ENCODE measurements at regions not wholly inside any gene's neighbourhood (a gene's known extent, or its start where the extent isn't known, plus 50 kb on each side); places are given as distances from the start of the nearest gene placed in this dataset.

- DNase-seq (ENCODE audit: low spot score) (no peak), ATAC-seq (no peak)
- no peaks in the 10 kb centered on the region for H3K36me3 ChIP-seq (ENCODE audit: insufficient read depth)
- H3K9me3 Mint-ChIP-seq, result no peaks in the 10 kb centered on the region
- no peaks in the 10 kb centered on the region for H3K79me2 ChIP-seq (replicated peaks; ENCODE audit: insufficient read depth)
- no peaks in the 10 kb centered on the region for H3K4me1 ChIP-seq (ENCODE audit: insufficient read depth)
- no peak overlapping the region for H3K4me2 ChIP-seq
- no peaks in the 10 kb centered on the region for H3K36me3 Mint-ChIP-seq (ENCODE audit: low read depth)
- H4K20me1 ChIP-seq (replicated peaks; ENCODE audit: insufficient read depth), result no peaks in the 10 kb centered on the region
- H3K27ac Mint-ChIP-seq, result no peak overlapping the region
- no peaks in the 10 kb centered on the region for H3K27me3 ChIP-seq (ENCODE audit: insufficient read depth)
- no peaks in the 10 kb centered on the region for H3K9me2 ChIP-seq (ENCODE audit: insufficient read depth)
- H3K27ac ChIP-seq (ENCODE audit: low read depth), result no peak overlapping the region
- H2AFZ ChIP-seq, result no peak overlapping the region
- no peaks in the 10 kb centered on the region for H3K4me1 Mint-ChIP-seq
- no peaks in the 10 kb centered on the region for H3F3A ChIP-seq (replicated peaks; ENCODE audit: low read depth)
- no peaks in the 10 kb centered on the region for H3K27me3 Mint-ChIP-seq (ENCODE audit: insufficient read depth, low read depth, poor library complexity)
- no peak for TF ChIP-seq REST (IDR thresholded peaks at IDR 0.05; ENCODE audit: unreplicated experiment)
- no peak for TF ChIP-seq NANOG (IDR thresholded peaks at IDR 0.05; ENCODE audit: borderline replicate concordance)
- no peak for TF ChIP-seq CTCF (conservative IDR thresholded peaks at IDR 0.05; ENCODE audit: low read depth in 2 of 2)
- no peak for TF ChIP-seq EZH2phosphoT487 (IDR thresholded peaks at IDR 0.05; ENCODE audit: unreplicated experiment)
- TF ChIP-seq POLR2AphosphoS5 (IDR thresholded peaks at IDR 0.05; ENCODE audit: low read depth), result no peak
- no peak for TF ChIP-seq ETS1 (IDR thresholded peaks at IDR 0.05)
- TF ChIP-seq CREB1 (CRISPR knock-in tag; IDR thresholded peaks at IDR 0.05; ENCODE audit: low read depth), result no peak
- TF ChIP-seq ZNF114 (CRISPR knock-in tag; IDR thresholded peaks at IDR 0.05), result no peak
- no peak for TF ChIP-seq STAT1 (IDR thresholded peaks at IDR 0.05; ENCODE audit: unreplicated experiment)
- TF ChIP-seq JUNB (IDR thresholded peaks at IDR 0.05; ENCODE audit: unreplicated experiment), result no peak
- TF ChIP-seq, protein P1, sequence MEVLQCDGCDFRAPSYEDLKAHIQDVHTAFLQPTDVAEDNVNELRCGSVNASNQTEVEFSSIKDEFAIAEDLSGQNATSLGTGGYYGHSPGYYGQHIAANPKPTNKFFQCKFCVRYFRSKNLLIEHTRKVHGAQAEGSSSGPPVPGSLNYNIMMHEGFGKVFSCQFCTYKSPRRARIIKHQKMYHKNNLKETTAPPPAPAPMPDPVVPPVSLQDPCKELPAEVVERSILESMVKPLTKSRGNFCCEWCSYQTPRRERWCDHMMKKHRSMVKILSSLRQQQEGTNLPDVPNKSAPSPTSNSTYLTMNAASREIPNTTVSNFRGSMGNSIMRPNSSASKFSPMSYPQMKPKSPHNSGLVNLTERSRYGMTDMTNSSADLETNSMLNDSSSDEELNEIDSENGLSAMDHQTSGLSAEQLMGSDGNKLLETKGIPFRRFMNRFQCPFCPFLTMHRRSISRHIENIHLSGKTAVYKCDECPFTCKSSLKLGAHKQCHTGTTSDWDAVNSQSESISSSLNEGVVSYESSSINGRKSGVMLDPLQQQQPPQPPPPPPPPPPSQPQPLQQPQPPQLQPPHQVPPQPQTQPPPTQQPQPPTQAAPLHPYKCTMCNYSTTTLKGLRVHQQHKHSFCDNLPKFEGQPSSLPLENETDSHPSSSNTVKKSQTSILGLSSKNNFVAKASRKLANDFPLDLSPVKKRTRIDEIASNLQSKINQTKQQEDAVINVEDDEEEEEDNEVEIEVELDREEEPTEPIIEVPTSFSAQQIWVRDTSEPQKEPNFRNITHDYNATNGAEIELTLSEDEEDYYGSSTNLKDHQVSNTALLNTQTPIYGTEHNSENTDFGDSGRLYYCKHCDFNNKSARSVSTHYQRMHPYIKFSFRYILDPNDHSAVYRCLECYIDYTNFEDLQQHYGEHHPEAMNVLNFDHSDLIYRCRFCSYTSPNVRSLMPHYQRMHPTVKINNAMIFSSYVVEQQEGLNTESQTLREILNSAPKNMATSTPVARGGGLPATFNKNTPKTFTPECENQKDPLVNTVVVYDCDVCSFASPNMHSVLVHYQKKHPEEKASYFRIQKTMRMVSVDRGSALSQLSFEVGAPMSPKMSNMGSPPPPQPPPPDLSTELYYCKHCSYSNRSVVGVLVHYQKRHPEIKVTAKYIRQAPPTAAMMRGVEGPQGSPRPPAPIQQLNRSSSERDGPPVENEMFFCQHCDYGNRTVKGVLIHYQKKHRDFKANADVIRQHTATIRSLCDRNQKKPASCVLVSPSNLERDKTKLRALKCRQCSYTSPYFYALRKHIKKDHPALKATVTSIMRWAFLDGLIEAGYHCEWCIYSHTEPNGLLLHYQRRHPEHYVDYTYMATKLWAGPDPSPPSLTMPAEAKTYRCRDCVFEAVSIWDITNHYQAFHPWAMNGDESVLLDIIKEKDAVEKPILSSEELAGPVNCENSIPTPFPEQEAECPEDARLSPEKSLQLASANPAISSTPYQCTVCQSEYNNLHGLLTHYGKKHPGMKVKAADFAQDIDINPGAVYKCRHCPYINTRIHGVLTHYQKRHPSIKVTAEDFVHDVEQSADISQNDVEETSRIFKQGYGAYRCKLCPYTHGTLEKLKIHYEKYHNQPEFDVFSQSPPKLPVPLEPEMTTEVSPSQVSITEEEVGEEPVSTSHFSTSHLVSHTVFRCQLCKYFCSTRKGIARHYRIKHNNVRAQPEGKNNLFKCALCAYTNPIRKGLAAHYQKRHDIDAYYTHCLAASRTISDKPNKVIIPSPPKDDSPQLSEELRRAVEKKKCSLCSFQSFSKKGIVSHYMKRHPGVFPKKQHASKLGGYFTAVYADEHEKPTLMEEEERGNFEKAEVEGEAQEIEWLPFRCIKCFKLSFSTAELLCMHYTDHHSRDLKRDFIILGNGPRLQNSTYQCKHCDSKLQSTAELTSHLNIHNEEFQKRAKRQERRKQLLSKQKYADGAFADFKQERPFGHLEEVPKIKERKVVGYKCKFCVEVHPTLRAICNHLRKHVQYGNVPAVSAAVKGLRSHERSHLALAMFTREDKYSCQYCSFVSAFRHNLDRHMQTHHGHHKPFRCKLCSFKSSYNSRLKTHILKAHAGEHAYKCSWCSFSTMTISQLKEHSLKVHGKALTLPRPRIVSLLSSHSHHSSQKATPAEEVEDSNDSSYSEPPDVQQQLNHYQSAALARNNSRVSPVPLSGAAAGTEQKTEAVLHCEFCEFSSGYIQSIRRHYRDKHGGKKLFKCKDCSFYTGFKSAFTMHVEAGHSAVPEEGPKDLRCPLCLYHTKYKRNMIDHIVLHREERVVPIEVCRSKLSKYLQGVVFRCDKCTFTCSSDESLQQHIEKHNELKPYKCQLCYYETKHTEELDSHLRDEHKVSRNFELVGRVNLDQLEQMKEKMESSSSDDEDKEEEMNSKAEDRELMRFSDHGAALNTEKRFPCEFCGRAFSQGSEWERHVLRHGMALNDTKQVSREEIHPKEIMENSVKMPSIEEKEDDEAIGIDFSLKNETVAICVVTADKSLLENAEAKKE (CRISPR knock-in tag; IDR thresholded peaks at IDR 0.05), result no peak
- no peak for TF ChIP-seq ZNF331 (CRISPR knock-in tag; IDR thresholded peaks at IDR 0.05; ENCODE audit: low read depth)
- TF ChIP-seq EZH2 (IDR thresholded peaks at IDR 0.05; ENCODE audit: low read depth, unreplicated experiment), result no peak
- H3K4me3 Mint-ChIP-seq, result no peak overlapping the region
- no peak overlapping the region for H3K4me3 ChIP-seq
These were observed 1083.6 kb upstream of the LRFN5 start for GRCh38 chr14:40523123-40523522.

All from GM23338 (cell line).